Pons (tissue), 1 donor: ENCODE measurements at regions not wholly inside any gene's neighbourhood (a gene's known extent, or its start where the extent isn't known, plus 50 kb on each side); places are given as distances from the start of the nearest gene placed in this dataset.
A peak's percentile ranks its signal among the peaks of the same experiment; 100 is the strongest.

Source experiments
- DNase-seq: peaks from one replicate; pipeline ENCODE4 v3.0.0-alpha.2; 2016; ENCODE audit warnings: low spot score

GRCh38 chr10:52645187-52645758, 127.3 kb downstream of the MBL2 start:
- no peak for DNase-seq

GRCh38 chr10:52649511-52649910, 123.1 kb downstream of the MBL2 start:
- DNase-seq: no peak

GRCh38 chr10:52650873-52651272, 121.7 kb downstream of the MBL2 start:
- no peak for DNase-seq

GRCh38 chr10:52651293-52651692, 121.3 kb downstream of the MBL2 start:
- DNase-seq: no peak

- peak; percentile 96 for DNase-seq
These were observed 119.9 kb downstream of the MBL2 start for GRCh38 chr10:52652431-52653262.

- DNase-seq: peak; percentile 79
These were observed 119.2 kb downstream of the MBL2 start for GRCh38 chr10:52653263-52653909.

GRCh38 chr10:52654201-52654600, 118.4 kb downstream of the MBL2 start:
- DNase-seq: no peak

- DNase-seq: no peak
These were observed 114.5 kb downstream of the MBL2 start for GRCh38 chr10:52658112-52658511.

GRCh38 chr10:52659085-52659484, 113.5 kb downstream of the MBL2 start:
- no peak for DNase-seq

- no peak for DNase-seq
These were observed 110.3 kb downstream of the MBL2 start for GRCh38 chr10:52662256-52662655.

GRCh38 chr10:52663161-52663560, 109.4 kb downstream of the MBL2 start:
- no peak for DNase-seq

- no peak for DNase-seq
These were observed 108.0 kb downstream of the MBL2 start for GRCh38 chr10:52664629-52665028.

- DNase-seq: no peak
These were observed 106.8 kb downstream of the MBL2 start for GRCh38 chr10:52665821-52666220.

GRCh38 chr10:52666931-52667330, 105.7 kb downstream of the MBL2 start:
- no peak for DNase-seq

GRCh38 chr10:52668024-52668423, 104.6 kb downstream of the MBL2 start:
- no peak for DNase-seq

- no peak for DNase-seq
These were observed 99.7 kb downstream of the MBL2 start for GRCh38 chr10:52672880-52673279.

- no peak for DNase-seq
These were observed 99.1 kb downstream of the MBL2 start for GRCh38 chr10:52673468-52673867.

GRCh38 chr10:52674474-52674873, 98.1 kb downstream of the MBL2 start:
- no peak for DNase-seq

- no peak for DNase-seq
These were observed 95.5 kb downstream of the MBL2 start for GRCh38 chr10:52677086-52677485.

GRCh38 chr10:52678611-52679010, 94.0 kb downstream of the MBL2 start:
- DNase-seq: no peak

- peak; percentile 17 for DNase-seq
These were observed 93.5 kb downstream of the MBL2 start for GRCh38 chr10:52679117-52679516.

GRCh38 chr10:52682766-52683165, 89.8 kb downstream of the MBL2 start:
- DNase-seq: no peak

GRCh38 chr10:52683776-52684175, 88.8 kb downstream of the MBL2 start:
- no peak for DNase-seq
